HuH-7 (cell line): ENCODE measurements at regions not wholly inside any gene's neighbourhood (a gene's known extent, or its start where the extent isn't known, plus 50 kb on each side); places are given as distances from the start of the nearest gene placed in this dataset.

ENCODE experiments used
- DNase-seq: peaks from one replicate; pipeline ENCODE4 v3.0.0; 2011; ENCODE audit warnings: low spot score

- no peak for DNase-seq
Measured at GRCh38 chr9:129400971-129401622, 219.8 kb downstream of the C9orf50 start.

GRCh38 chr9:129400001-129400970 is 220.6 kb downstream of the C9orf50 start:
- DNase-seq, result no peak

GRCh38 chr9:129399634-129399990 is 221.3 kb downstream of the C9orf50 start:
- DNase-seq, result no peak

- no peak for DNase-seq
Measured at GRCh38 chr9:129398961-129399633, 221.0 kb upstream of the IER5L start.

GRCh38 chr9:129398101-129398960 is 220.3 kb upstream of the IER5L start:
- no peak for DNase-seq

- no peak for DNase-seq
Measured at GRCh38 chr9:129397335-129397734, 219.3 kb upstream of the IER5L start.

- DNase-seq, result no peak
Measured at GRCh38 chr9:129396365-129396708, 218.3 kb upstream of the IER5L start.

GRCh38 chr9:129395633-129396364 is 217.7 kb upstream of the IER5L start:
- DNase-seq, result no peak

DNA sequence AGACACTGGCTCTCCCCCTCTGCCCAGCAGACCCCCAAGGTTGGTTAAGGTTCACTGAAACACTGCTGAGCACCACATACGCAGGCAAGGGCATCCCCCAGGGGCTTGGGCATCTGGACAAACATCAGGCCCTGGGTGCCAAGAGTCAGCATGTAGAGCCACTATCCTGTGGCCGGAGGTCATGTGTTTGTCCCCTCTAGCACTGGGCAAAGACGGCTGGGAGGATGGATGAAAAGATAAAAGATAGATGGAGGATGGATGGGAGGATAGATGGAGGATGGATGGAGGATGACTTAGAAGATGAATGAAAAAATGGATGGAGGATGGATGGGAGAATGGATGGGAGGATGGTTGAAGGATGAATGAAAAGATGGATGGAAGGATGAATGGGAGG is 216.8 kb upstream of the IER5L start:
- no peak for DNase-seq

DNA sequence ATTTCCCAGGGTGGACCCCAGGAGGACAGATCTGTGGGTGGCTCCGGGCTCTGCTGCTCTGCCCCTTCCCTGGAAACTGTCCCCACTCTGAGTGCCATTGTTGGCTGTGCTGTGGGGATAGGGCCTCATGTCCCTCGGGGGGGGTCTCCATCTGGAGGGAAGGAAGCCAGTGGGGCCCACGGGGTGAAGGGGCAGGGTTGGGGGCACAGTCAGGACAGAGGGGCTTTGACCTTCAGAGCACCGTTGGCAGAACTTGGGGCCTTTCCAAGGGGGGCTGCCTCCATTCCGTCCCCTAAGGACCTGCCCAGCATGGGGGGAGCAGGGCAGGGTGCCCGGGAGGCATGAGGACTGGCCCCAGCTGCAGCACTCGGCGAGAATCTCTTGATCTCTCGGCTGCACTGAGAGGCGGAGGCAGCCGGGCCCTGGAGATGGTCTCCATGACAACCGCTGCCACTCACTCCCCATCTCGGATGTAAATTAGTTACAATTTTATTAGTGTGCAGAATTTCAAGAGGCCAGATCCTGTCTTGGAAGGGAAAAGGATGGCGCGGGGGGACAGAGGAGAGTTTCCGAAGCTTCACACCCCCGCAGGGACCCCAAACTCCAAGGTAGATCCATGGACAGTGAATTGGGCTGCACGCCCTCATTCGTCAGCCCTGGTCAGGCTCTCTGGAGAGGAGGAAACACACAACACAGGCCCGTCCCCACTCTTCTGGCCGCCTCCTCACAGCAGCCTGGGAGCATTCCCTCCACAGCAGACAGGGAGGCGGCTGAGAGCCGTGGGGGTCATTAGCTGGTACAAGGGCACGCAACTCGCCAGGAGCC is 216.2 kb upstream of the IER5L start:
- no peak for DNase-seq

GRCh38 chr9:129393064-129393463 is 215.0 kb upstream of the IER5L start:
- no peak for DNase-seq

GRCh38 chr9:129392093-129392541 is 214.1 kb upstream of the IER5L start:
- DNase-seq, result no peak

DNA sequence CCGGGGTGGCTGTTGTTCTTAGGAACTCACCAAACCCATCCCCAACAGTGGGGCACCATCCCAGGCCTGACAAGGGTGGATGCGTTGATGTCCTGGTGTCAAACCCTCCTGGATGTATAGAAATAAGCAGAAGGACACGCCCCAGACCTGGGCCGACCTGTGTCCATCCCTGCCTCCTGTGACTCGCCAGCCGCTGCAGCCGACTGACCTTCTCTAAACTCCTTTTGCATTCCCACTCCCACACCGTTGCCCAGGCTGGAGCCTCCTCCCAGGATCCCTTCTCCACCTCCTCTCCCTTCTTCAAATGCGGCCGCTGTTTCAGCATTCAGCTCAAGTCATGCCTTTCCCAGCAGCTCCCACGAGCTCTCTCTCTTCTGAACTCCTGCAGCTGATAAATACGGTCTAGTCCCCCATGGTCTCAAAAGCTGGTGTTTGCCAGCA is 213.2 kb upstream of the IER5L start:
- no peak for DNase-seq

- DNase-seq, result no peak
Measured at GRCh38 chr9:129390541-129390940, 212.5 kb upstream of the IER5L start.

DNA sequence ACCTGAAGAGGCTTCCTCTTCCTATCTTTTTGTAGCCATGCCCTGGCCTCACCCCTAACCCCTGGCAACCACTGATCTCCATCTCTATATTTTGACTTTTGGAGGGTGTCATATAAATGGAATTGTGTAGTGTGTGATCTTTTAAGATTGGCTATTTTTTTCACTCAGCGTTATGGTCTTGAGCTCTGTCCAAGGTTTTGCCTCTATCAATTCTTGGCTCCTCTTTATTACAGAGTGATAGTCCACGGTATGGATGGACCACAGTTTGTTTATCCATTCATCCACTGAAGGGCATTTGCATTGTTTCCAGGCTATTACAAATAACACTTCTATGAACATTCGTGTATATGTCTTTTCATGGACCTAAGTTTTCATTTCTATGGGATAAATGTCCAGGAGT is 209.8 kb upstream of the IER5L start:
- no peak for DNase-seq

- no peak for DNase-seq
Measured at GRCh38 chr9:129386812-129387177, 208.7 kb upstream of the IER5L start.

DNA sequence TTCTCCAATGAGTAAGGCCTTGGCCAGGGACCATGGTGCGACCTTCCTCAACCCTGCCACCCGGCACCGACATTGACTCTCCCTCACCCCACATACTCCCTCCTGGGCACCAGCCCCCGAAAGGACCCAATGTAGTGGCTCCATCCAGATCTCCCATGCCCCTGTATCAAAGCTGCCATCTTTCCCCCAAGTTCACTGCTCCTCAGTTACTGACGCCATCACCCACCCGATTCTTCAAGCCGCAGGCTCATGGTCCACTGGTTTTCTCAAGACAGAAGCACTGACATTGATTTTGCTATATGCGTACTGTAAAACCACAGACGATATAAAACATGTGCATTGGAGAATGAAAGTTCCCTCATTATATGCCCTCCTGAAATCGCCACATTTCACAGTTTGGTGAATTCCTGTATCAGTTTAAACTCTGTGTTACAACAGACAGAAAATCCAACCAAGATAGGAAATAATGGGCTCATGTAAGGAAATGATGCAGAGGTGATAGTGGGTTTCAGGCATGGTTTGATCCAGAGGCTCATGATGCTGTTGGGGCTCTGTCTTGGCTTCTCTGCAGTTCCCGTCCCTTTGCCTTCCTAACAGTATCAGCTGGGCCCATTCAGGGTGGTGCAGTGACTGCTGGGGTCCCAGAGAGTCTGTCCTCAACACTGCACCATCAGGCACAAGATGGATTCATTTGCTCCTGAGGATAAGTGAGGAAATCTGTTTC is 207.3 kb upstream of the IER5L start:
- no peak for DNase-seq

- no peak for DNase-seq
Measured at GRCh38 chr9:129384491-129385210, 206.6 kb upstream of the IER5L start.
